GM13976 (cell line): ENCODE measurements at regions not wholly inside any gene's neighbourhood (a gene's known extent, or its start where the extent isn't known, plus 50 kb on each side); places are given as distances from the start of the nearest gene placed in this dataset.

Experiments
- DNase-seq: peaks from one replicate; pipeline ENCODE4 v3.0.0; 2012; ENCODE audit warnings: low spot score
- CTCF ChIP-seq: IDR thresholded peaks from 2 replicates; pipeline ENCODE4 v1.5.1; 2012; ENCODE audit warnings: borderline replicate concordance, mild to moderate bottlenecking; ENCODE audit not compliant: insufficient read depth; ENCODE audit errors: extremely low read depth, missing control alignments, control extremely low read depth
- in situ Hi-C: fragments of 300-500 bp; cut with MboI; formaldehyde crosslinking; loops from one replicate; pipeline ENCODE4 v1.12.0; 2022; ENCODE audit warnings: low sequenced_read_pairs, mixed read lengths, inconsistent platforms; ENCODE audit not compliant: unreplicated experiment

GRCh38 chr11:112481431-112481830, 220.8 kb upstream of the PLET1 start:
- no peak for TF ChIP-seq CTCF
- no peak for DNase-seq
- in situ Hi-C loops: no loop called here

- no peak for TF ChIP-seq CTCF
- in situ Hi-C loops: no loop called here
- DNase-seq: no peak
Observed at GRCh38 chr11:112481893-112482292, 221.2 kb upstream of the PLET1 start.

GRCh38 chr11:112485280-112485679, 224.6 kb upstream of the PLET1 start:
- no peak for DNase-seq
- in situ Hi-C loops: no loop called here
- no peak for TF ChIP-seq CTCF

- TF ChIP-seq CTCF: no peak
- in situ Hi-C loops: no loop called here
- no peak for DNase-seq
Observed at GRCh38 chr11:112497826-112498225, 237.2 kb upstream of the PLET1 start.

- no peak for DNase-seq
- no peak for TF ChIP-seq CTCF
- in situ Hi-C loops: no loop called here
Observed at GRCh38 chr11:112498701-112499100, 238.0 kb upstream of the PLET1 start.

GRCh38 chr11:112499153-112499880, 238.7 kb upstream of the PLET1 start:
- in situ Hi-C loops: no loop called here
- no peak for TF ChIP-seq CTCF
- DNase-seq: no peak
